ENCODE measurements at regions not wholly inside any gene's neighbourhood (a gene's known extent, or its start where the extent isn't known, plus 50 kb on each side); places are given as distances from the start of the nearest gene placed in this dataset.

GRCh38 chr2:120430501-120430830 lies 84.5 kb downstream of the INHBB start:
- no peak for TF ChIP-seq TAF1 (IDR thresholded peaks at IDR 0.05; ENCODE audit: borderline replicate concordance, insufficient read depth, low read length)
- TF ChIP-seq FOXP2 (optimal IDR thresholded peaks at IDR 0.05; ENCODE audit: borderline replicate concordance, extremely low read depth, extremely low read length, insufficient read depth): no peak
- TF ChIP-seq POLR2AphosphoS5 (IDR thresholded peaks at IDR 0.05; ENCODE audit: low read depth, low read length): no peak
- no peak for TF ChIP-seq SIN3A (IDR thresholded peaks at IDR 0.05; ENCODE audit: borderline replicate concordance, insufficient read depth, low read length)
- TF ChIP-seq REST (IDR thresholded peaks at IDR 0.05; ENCODE audit: insufficient read depth in 1 of 2, low read depth in 2 of 2, low read length in 2 of 2): no peak

- TF ChIP-seq SIN3A (IDR thresholded peaks at IDR 0.05; ENCODE audit: borderline replicate concordance, insufficient read depth, low read length): no peak
These were observed 85.0 kb downstream of the INHBB start for GRCh38 chr2:120430957-120431356.

- TF ChIP-seq TAF1 (IDR thresholded peaks at IDR 0.05; ENCODE audit: borderline replicate concordance, insufficient read depth, low read length): no peak
- TF ChIP-seq FOXP2 (optimal IDR thresholded peaks at IDR 0.05; ENCODE audit: borderline replicate concordance, extremely low read depth, extremely low read length, insufficient read depth): no peak
- no peak for TF ChIP-seq SIN3A (IDR thresholded peaks at IDR 0.05; ENCODE audit: borderline replicate concordance, insufficient read depth, low read length)
- TF ChIP-seq POLR2AphosphoS5 (IDR thresholded peaks at IDR 0.05; ENCODE audit: low read depth, low read length): no peak
- no peak for TF ChIP-seq REST (IDR thresholded peaks at IDR 0.05; ENCODE audit: insufficient read depth in 1 of 2, low read depth in 2 of 2, low read length in 2 of 2)
These were observed 85.7 kb downstream of the INHBB start for GRCh38 chr2:120431386-120432292.

GRCh38 chr2:120432293-120432975 lies 86.5 kb downstream of the INHBB start:
- TF ChIP-seq POLR2AphosphoS5 (IDR thresholded peaks at IDR 0.05; ENCODE audit: low read depth, low read length): no peak
- TF ChIP-seq SIN3A (IDR thresholded peaks at IDR 0.05; ENCODE audit: borderline replicate concordance, insufficient read depth, low read length): no peak
- no peak for TF ChIP-seq REST (IDR thresholded peaks at IDR 0.05; ENCODE audit: insufficient read depth in 1 of 2, low read depth in 2 of 2, low read length in 2 of 2)
- no peak for TF ChIP-seq TAF1 (IDR thresholded peaks at IDR 0.05; ENCODE audit: borderline replicate concordance, insufficient read depth, low read length)
- TF ChIP-seq FOXP2 (optimal IDR thresholded peaks at IDR 0.05; ENCODE audit: borderline replicate concordance, extremely low read depth, extremely low read length, insufficient read depth): no peak

- TF ChIP-seq TAF1 (IDR thresholded peaks at IDR 0.05; ENCODE audit: borderline replicate concordance, insufficient read depth, low read length) (no peak), FOXP2 (optimal IDR thresholded peaks at IDR 0.05; ENCODE audit: borderline replicate concordance, extremely low read depth, extremely low read length, insufficient read depth) (no peak), POLR2AphosphoS5 (IDR thresholded peaks at IDR 0.05; ENCODE audit: low read depth, low read length) (no peak), SIN3A (IDR thresholded peaks at IDR 0.05; ENCODE audit: borderline replicate concordance, insufficient read depth, low read length) (no peak), REST (IDR thresholded peaks at IDR 0.05; ENCODE audit: insufficient read depth in 1 of 2, low read depth in 2 of 2, low read length in 2 of 2) (no peak)
These were observed 87.3 kb downstream of the INHBB start for GRCh38 chr2:120432976-120433815.

All from PFSK-1 (cell line).